CD14-positive monocyte (primary cell): ENCODE measurements at regions not wholly inside any gene's neighbourhood (a gene's known extent, or its start where the extent isn't known, plus 50 kb on each side); places are given as distances from the start of the nearest gene placed in this dataset.

Experiments
- DNase-seq, 3 donors: peaks; one replicate each; pipeline ENCODE4 v3.0.0-alpha.2; 2011 to 2022
- H2AFZ ChIP-seq: 2 replicates; pipeline ENCODE4 v1.6.0; 2012; ENCODE audit warnings: mild to moderate bottlenecking, low read depth, low read length, inconsistent platforms; ENCODE audit not compliant: insufficient read depth, poor library complexity, severe bottlenecking
- H3K27ac ChIP-seq, 2 donors: 1 replicate in 1 of 2; 2 replicates in 1 of 2; pipeline ENCODE4 v1.5.1; 2012 to 2013; ENCODE audit warnings: low read length in 2 of 2, control low read depth in 1 of 2, inconsistent platforms in 1 of 2, low read depth in 1 of 2, mild to moderate bottlenecking in 1 of 2
- H3K27me3 ChIP-seq, 2 donors: one replicate each; pipeline versions ENCODE4 v1.6.0 to v1.6.1; 2011 to 2013; ENCODE audit warnings: low read length in 2 of 2; ENCODE audit not compliant: control insufficient read depth in 2 of 2, insufficient read depth in 2 of 2
- H3K36me3 ChIP-seq, 2 donors: replicated peaks in 1 of 2; 1 replicate in 1 of 2; 2 replicates in 1 of 2; pipeline versions ENCODE4 v1.5.1 to v1.6.1; 2012 to 2013; ENCODE audit warnings: low read length in 2 of 2, control low read depth in 1 of 2, inconsistent platforms in 1 of 2, mild to moderate bottlenecking in 1 of 2; ENCODE audit not compliant: insufficient read depth in 2 of 2, control insufficient read depth in 1 of 2
- H3K4me1 ChIP-seq, 2 donors: 1 replicate in 1 of 2; 2 replicates in 1 of 2; pipeline versions ENCODE4 v1.5.1 to v1.6.1; 2012 to 2013; ENCODE audit warnings: low read length in 2 of 2, control low read depth in 1 of 2, inconsistent platforms in 1 of 2, mild to moderate bottlenecking in 1 of 2, moderate library complexity in 1 of 2; ENCODE audit not compliant: insufficient read depth in 2 of 2, control insufficient read depth in 1 of 2
- H3K4me2 ChIP-seq: replicated peaks from 2 replicates; pipeline ENCODE3; 2012; ENCODE audit warnings: low read length, moderate library complexity, mild to moderate bottlenecking; ENCODE audit not compliant: poor library complexity, severe bottlenecking; ENCODE audit errors: extremely low read depth
- H3K4me3 ChIP-seq, 3 experiments: fragments of 200-600 bp in 1 of 3; sonication (generic) in 1 of 3; replicated peaks in 1 of 3; 1 replicate in 2 of 3; 2 replicates in 1 of 3; pipeline ENCODE4 v1.5.1; 2011 to 2013; ENCODE audit warnings: low read length in 3 of 3, mild to moderate bottlenecking in 3 of 3, control low read depth in 2 of 3, low read depth in 2 of 3, inconsistent platforms in 1 of 3, moderate library complexity in 1 of 3
- H3K79me2 ChIP-seq: 2 replicates; pipeline ENCODE4 v1.6.0; 2012; ENCODE audit warnings: mild to moderate bottlenecking, control low read depth, inconsistent platforms, low read length, moderate library complexity; ENCODE audit not compliant: insufficient read depth
- H3K9ac ChIP-seq: 2 replicates; pipeline ENCODE4 v1.6.0; 2017; ENCODE audit warnings: low read length, mild to moderate bottlenecking; ENCODE audit not compliant: insufficient read depth, poor library complexity, severe bottlenecking
- H3K9me3 ChIP-seq, 2 donors: replicated peaks in 1 of 2; 1 replicate in 1 of 2; 2 replicates in 1 of 2; pipeline versions ENCODE4 v1.5.1 to v1.6.1; 2012 to 2013; ENCODE audit warnings: low read length in 2 of 2, control low read depth in 1 of 2; ENCODE audit not compliant: control insufficient read depth in 1 of 2, insufficient read depth in 1 of 2
- H4K20me1 ChIP-seq: 2 replicates; pipeline ENCODE4 v1.6.0; 2012; ENCODE audit warnings: mild to moderate bottlenecking, low read length, control low read depth, moderate library complexity; ENCODE audit not compliant: insufficient read depth
- H3K27ac Mint-ChIP-seq, 7 donors: one replicate each; pipeline ENCODE4 v1.8.0; 2020; ENCODE audit warnings: mild to moderate bottlenecking in 7 of 7, mixed read lengths in 7 of 7, moderate library complexity in 6 of 7, inconsistent platforms in 2 of 7
- H3K27me3 Mint-ChIP-seq, 3 donors: one replicate each; pipeline ENCODE4 v1.8.0; 2021 to 2022; ENCODE audit warnings: low read depth in 3 of 3, mild to moderate bottlenecking in 3 of 3, mixed read lengths in 3 of 3, moderate library complexity in 3 of 3, inconsistent platforms in 1 of 3
- H3K36me3 Mint-ChIP-seq, 2 donors: one replicate each; pipeline ENCODE4 v1.8.0; 2020; ENCODE audit warnings: mixed read lengths in 2 of 2, inconsistent platforms in 1 of 2, mild to moderate bottlenecking in 1 of 2
- H3K4me1 Mint-ChIP-seq: one replicate; pipeline ENCODE4 v1.8.0; 2020; ENCODE audit warnings: mild to moderate bottlenecking, mixed read lengths
- H3K4me3 Mint-ChIP-seq, 2 donors: one replicate each; pipeline ENCODE4 v1.8.0; 2020; ENCODE audit warnings: mild to moderate bottlenecking in 2 of 2, mixed read lengths in 2 of 2, moderate library complexity in 1 of 2
- H3K9me3 Mint-ChIP-seq, 7 donors: one replicate each; pipeline ENCODE4 v1.8.0; 2020 to 2022; ENCODE audit warnings: mixed read lengths in 7 of 7, mild to moderate bottlenecking in 6 of 7, moderate library complexity in 6 of 7, inconsistent platforms in 2 of 7
- WGBS: methylation state at CpG from one replicate; pipeline ENCODE4 v1.1.5; 2013; ENCODE audit warnings: missing lambda C conversion rate; ENCODE audit not compliant: insufficient coverage; 5-methylcytosine and 5-hydroxymethylcytosine counted together
- intact Hi-C, 2 donors: fragments of 100-400 bp; cut with micrococcal nuclease; formaldehyde crosslinking; loops; one replicate each; pipeline versions ENCODE4 v1.15.0 to v1.15.1; 2023
- TF ChIP-seq, protein P1 (sequence below): fragments of 200-600 bp; IDR thresholded peaks from one replicate; pipeline ENCODE4 v1.8.0; 2022; ENCODE audit warnings: antibody characterized with exemption, mild to moderate bottlenecking

DNA sequence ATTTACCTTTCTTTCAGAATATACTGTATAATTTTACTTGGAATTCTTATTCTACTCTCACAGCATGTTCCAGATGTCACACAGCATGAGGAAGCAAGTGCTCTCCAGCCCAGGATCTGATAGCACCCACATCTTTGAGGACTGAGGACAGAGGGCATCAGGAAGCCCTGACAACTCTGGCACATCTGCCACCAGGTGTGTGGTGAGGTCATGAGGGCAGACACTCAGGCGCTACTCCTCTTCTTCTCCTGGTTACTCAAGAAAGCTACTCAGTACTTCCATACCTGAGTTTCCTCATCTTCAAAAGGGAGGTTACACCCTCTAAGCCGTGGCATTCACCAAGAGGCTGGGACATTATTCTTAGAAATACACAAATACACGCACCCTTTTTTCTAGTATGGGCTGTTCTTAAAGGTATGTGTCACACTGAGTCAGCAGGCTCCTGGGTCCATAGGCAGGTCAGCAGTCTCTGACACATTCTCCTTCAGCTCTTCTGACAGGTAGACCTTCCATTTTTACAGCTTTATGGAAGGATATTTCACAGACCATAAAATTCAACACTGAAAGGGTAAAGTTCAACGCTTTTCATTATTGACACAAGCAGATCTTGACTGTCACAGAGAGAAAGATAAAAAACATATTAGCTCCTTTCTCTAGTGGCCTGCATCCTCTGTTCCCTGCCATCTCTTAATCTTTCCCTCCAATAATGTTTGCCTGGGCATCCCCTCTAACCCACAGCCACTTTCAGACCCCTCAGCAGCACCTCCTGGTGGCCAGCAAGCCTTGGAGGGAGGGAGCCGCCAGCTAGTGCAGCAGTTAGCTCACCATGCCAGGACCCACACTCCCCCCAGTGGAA is 103.2 kb upstream of the TJP1 start:
- no peak overlapping the region for H3K27ac Mint-ChIP-seq
- 60% methylated on average over 1 of the region's 5 CpGs for WGBS
- H3K9me3 ChIP-seq = no peaks in the 10 kb centered on the region
- H2AFZ ChIP-seq = no peak overlapping the region
- no peaks in the 10 kb centered on the region for H3K4me1 ChIP-seq
- no peaks in the 10 kb centered on the region for H3K79me2 ChIP-seq
- no peak overlapping the region for H3K4me2 ChIP-seq
- H3K36me3 ChIP-seq = no peaks in the 10 kb centered on the region
- peaks cover 0 to 1% (median 0%) of the 10 kb centered on the region in 7 donors for H3K9me3 Mint-ChIP-seq
- no peaks in the 10 kb centered on the region for H3K36me3 Mint-ChIP-seq
- H3K27me3 ChIP-seq = peaks cover 0 to 5% of the 10 kb centered on the region in 2 donors
- H3K4me3 ChIP-seq = no peak overlapping the region
- intact Hi-C loops = no loop called here
- no peak overlapping the region for H3K4me3 Mint-ChIP-seq
- no peak overlapping the region for H3K9ac ChIP-seq
- peaks cover 10 to 23% (median 19%) of the 10 kb centered on the region in 3 donors for H3K27me3 Mint-ChIP-seq
- H3K4me1 Mint-ChIP-seq = no peaks in the 10 kb centered on the region
- TF ChIP-seq, protein P1, sequence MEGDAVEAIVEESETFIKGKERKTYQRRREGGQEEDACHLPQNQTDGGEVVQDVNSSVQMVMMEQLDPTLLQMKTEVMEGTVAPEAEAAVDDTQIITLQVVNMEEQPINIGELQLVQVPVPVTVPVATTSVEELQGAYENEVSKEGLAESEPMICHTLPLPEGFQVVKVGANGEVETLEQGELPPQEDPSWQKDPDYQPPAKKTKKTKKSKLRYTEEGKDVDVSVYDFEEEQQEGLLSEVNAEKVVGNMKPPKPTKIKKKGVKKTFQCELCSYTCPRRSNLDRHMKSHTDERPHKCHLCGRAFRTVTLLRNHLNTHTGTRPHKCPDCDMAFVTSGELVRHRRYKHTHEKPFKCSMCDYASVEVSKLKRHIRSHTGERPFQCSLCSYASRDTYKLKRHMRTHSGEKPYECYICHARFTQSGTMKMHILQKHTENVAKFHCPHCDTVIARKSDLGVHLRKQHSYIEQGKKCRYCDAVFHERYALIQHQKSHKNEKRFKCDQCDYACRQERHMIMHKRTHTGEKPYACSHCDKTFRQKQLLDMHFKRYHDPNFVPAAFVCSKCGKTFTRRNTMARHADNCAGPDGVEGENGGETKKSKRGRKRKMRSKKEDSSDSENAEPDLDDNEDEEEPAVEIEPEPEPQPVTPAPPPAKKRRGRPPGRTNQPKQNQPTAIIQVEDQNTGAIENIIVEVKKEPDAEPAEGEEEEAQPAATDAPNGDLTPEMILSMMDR = no peak
- DNase-seq = no peak
- no peaks in the 10 kb centered on the region for H4K20me1 ChIP-seq
- H3K27ac ChIP-seq = no peak overlapping the region

DNA sequence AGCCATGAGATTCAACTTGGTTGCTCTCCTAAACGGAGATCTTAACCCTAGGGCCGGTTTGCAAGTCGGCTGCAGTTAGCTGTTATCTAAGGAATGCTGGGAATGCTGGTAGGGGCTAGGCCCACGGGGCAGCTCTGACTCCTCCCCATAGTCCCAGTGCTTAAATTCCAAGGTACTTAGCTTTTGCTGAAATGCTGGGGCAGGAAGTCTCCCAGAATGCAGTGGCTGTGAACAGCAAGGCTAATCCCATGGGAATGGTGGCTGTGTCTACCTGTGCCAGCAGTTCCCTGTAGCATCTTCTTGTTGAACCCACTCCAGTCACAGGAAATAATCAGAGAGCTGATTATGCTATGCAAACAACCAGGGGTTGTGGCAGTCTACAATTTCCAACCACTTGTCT is 102.5 kb upstream of the TJP1 start:
- Mint-ChIP-seq H3K9me3 (peaks cover 0 to 1% (median 0%) of the 10 kb centered on the region in 7 donors), H3K4me3 (no peak overlapping the region), H3K27me3 (peaks cover 10 to 27% (median 18%) of the 10 kb centered on the region in 3 donors), H3K27ac (peak overlapping the region in 1 of 7 donors; percentile 36), H3K36me3 (no peaks in the 10 kb centered on the region), H3K4me1 (no peaks in the 10 kb centered on the region)
- intact Hi-C loops = no loop called here
- H3K9ac ChIP-seq = no peak overlapping the region
- H4K20me1 ChIP-seq = no peaks in the 10 kb centered on the region
- no peak for DNase-seq
- no peak overlapping the region for H3K4me3 ChIP-seq
- 50% methylated on average over 2 of the region's 4 CpGs for WGBS
- no peaks in the 10 kb centered on the region for H3K36me3 ChIP-seq
- H3K4me1 ChIP-seq = no peaks in the 10 kb centered on the region
- H3K4me2 ChIP-seq = no peak overlapping the region
- no peak overlapping the region for H3K27ac ChIP-seq
- H3K27me3 ChIP-seq = peaks cover 0 to 5% of the 10 kb centered on the region in 2 donors
- no peak overlapping the region for H2AFZ ChIP-seq
- H3K9me3 ChIP-seq = no peaks in the 10 kb centered on the region
- H3K79me2 ChIP-seq = no peaks in the 10 kb centered on the region
- TF ChIP-seq, protein P1 = no peak
